Liver (tissue), 3 donors: ENCODE measurements at regions not wholly inside any gene's neighbourhood (a gene's known extent, or its start where the extent isn't known, plus 50 kb on each side); places are given as distances from the start of the nearest gene placed in this dataset.

ENCODE experiments used
- FOXA1 ChIP-seq: IDR thresholded peaks from 2 replicates; pipeline ENCODE4 v1.6.1; 2016; ENCODE audit warnings: antibody characterized with exemption
- GABPA ChIP-seq, 2 donors: IDR thresholded peaks in 1 of 2; conservative IDR thresholded peaks in 1 of 2; 2 replicates each; pipeline ENCODE4 v1.6.1; 2016; ENCODE audit warnings: antibody characterized with exemption in 2 of 2, mild to moderate bottlenecking in 1 of 2, moderate library complexity in 1 of 2
- JUND ChIP-seq, 2 donors: IDR thresholded peaks; 2 replicates each; pipeline ENCODE4 v1.6.1; 2016; ENCODE audit warnings: antibody characterized with exemption in 2 of 2
- RAD21 ChIP-seq, 2 donors: IDR thresholded peaks; 2 replicates each; pipeline ENCODE4 v1.6.1; 2016; ENCODE audit warnings: antibody characterized with exemption in 2 of 2, mild to moderate bottlenecking in 2 of 2
- SP1 ChIP-seq: IDR thresholded peaks from 2 replicates; pipeline ENCODE4 v1.6.1; 2018; ENCODE audit warnings: antibody characterized with exemption, mild to moderate bottlenecking
- TAF1 ChIP-seq: conservative IDR thresholded peaks from 2 replicates; pipeline ENCODE4 v1.6.1; 2016; ENCODE audit warnings: antibody characterized with exemption, mild to moderate bottlenecking
- YY1 ChIP-seq: IDR thresholded peaks from 2 replicates; pipeline ENCODE4 v1.6.1; 2016; ENCODE audit warnings: antibody characterized with exemption, mild to moderate bottlenecking
- TF ChIP-seq, protein P1 (sequence below): fragments of 150-350 bp; IDR thresholded peaks from 2 replicates; pipeline ENCODE4 v1.5.1; 2017; ENCODE audit warnings: improper control_type of control experiment, low read depth, low read length; ENCODE audit not compliant: missing input control
- TF ChIP-seq, protein P2 (sequence below): IDR thresholded peaks from 2 replicates; pipeline ENCODE4 v1.6.1; 2016; ENCODE audit warnings: antibody characterized with exemption, mild to moderate bottlenecking
- TF ChIP-seq, protein P3 (sequence below): IDR thresholded peaks from 2 replicates; pipeline ENCODE4 v1.6.1; 2016; ENCODE audit warnings: antibody characterized with exemption
- TF ChIP-seq, protein P4 (sequence below): IDR thresholded peaks from 2 replicates; pipeline ENCODE4 v1.6.1; 2016; ENCODE audit warnings: antibody characterized with exemption
- TF ChIP-seq, protein P5 (sequence below): IDR thresholded peaks from 2 replicates; pipeline ENCODE4 v1.6.1; 2016; ENCODE audit warnings: antibody characterized with exemption
- donor health status: healthy.
- donor health status: healthy.

DNA sequence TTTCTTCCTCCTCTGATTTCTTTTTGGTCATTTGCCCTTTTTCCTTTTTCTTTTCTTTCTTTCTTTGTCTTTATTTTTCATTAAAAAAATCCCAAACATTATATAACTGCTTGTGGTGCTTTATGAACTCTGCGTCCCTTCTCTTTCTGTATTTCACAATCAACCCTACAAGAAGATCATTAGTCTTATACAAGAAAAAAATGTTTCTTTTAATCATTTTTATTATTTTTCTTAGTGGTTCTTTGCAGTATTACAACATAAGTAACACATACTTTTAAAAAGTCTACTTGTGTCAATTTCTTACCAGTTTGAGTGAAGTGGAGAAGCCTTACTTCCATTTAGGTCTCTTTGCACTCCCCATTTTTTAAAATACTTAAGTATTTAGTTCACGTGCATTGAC, 212.7 kb upstream of the SMC2 start:
- TF ChIP-seq, protein P1, sequence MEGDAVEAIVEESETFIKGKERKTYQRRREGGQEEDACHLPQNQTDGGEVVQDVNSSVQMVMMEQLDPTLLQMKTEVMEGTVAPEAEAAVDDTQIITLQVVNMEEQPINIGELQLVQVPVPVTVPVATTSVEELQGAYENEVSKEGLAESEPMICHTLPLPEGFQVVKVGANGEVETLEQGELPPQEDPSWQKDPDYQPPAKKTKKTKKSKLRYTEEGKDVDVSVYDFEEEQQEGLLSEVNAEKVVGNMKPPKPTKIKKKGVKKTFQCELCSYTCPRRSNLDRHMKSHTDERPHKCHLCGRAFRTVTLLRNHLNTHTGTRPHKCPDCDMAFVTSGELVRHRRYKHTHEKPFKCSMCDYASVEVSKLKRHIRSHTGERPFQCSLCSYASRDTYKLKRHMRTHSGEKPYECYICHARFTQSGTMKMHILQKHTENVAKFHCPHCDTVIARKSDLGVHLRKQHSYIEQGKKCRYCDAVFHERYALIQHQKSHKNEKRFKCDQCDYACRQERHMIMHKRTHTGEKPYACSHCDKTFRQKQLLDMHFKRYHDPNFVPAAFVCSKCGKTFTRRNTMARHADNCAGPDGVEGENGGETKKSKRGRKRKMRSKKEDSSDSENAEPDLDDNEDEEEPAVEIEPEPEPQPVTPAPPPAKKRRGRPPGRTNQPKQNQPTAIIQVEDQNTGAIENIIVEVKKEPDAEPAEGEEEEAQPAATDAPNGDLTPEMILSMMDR: no peak
- TF ChIP-seq, protein P2, sequence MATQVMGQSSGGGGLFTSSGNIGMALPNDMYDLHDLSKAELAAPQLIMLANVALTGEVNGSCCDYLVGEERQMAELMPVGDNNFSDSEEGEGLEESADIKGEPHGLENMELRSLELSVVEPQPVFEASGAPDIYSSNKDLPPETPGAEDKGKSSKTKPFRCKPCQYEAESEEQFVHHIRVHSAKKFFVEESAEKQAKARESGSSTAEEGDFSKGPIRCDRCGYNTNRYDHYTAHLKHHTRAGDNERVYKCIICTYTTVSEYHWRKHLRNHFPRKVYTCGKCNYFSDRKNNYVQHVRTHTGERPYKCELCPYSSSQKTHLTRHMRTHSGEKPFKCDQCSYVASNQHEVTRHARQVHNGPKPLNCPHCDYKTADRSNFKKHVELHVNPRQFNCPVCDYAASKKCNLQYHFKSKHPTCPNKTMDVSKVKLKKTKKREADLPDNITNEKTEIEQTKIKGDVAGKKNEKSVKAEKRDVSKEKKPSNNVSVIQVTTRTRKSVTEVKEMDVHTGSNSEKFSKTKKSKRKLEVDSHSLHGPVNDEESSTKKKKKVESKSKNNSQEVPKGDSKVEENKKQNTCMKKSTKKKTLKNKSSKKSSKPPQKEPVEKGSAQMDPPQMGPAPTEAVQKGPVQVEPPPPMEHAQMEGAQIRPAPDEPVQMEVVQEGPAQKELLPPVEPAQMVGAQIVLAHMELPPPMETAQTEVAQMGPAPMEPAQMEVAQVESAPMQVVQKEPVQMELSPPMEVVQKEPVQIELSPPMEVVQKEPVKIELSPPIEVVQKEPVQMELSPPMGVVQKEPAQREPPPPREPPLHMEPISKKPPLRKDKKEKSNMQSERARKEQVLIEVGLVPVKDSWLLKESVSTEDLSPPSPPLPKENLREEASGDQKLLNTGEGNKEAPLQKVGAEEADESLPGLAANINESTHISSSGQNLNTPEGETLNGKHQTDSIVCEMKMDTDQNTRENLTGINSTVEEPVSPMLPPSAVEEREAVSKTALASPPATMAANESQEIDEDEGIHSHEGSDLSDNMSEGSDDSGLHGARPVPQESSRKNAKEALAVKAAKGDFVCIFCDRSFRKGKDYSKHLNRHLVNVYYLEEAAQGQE: no peak
- no peak for TF ChIP-seq GABPA (IDR thresholded peaks at IDR 0.05 in 1 of 2, conservative IDR thresholded peaks at IDR 0.05 in 1 of 2)
- TF ChIP-seq, protein P3, sequence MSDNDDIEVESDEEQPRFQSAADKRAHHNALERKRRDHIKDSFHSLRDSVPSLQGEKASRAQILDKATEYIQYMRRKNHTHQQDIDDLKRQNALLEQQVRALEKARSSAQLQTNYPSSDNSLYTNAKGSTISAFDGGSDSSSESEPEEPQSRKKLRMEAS: no peak
- TF ChIP-seq FOXA1: no peak
- TF ChIP-seq RAD21 (IDR thresholded peaks at IDR 0.05): no peak
- TF ChIP-seq, protein P4, sequence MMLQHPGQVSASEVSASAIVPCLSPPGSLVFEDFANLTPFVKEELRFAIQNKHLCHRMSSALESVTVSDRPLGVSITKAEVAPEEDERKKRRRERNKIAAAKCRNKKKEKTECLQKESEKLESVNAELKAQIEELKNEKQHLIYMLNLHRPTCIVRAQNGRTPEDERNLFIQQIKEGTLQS: no peak
- TF ChIP-seq, protein P5, sequence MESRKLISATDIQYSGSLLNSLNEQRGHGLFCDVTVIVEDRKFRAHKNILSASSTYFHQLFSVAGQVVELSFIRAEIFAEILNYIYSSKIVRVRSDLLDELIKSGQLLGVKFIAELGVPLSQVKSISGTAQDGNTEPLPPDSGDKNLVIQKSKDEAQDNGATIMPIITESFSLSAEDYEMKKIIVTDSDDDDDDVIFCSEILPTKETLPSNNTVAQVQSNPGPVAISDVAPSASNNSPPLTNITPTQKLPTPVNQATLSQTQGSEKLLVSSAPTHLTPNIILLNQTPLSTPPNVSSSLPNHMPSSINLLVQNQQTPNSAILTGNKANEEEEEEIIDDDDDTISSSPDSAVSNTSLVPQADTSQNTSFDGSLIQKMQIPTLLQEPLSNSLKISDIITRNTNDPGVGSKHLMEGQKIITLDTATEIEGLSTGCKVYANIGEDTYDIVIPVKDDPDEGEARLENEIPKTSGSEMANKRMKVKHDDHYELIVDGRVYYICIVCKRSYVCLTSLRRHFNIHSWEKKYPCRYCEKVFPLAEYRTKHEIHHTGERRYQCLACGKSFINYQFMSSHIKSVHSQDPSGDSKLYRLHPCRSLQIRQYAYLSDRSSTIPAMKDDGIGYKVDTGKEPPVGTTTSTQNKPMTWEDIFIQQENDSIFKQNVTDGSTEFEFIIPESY: no peak
- no peak for TF ChIP-seq TAF1
- no peak for TF ChIP-seq SP1
- TF ChIP-seq YY1: no peak
- TF ChIP-seq JUND (IDR thresholded peaks at IDR 0.05): no peak
